Fibroblast of mammary gland (primary cell): ENCODE measurements at regions not wholly inside any gene's neighbourhood (a gene's known extent, or its start where the extent isn't known, plus 50 kb on each side); places are given as distances from the start of the nearest gene placed in this dataset.

Experiments used
- DNase-seq: peaks from one replicate; pipeline ENCODE4 v3.0.0-alpha.2; 2010; ENCODE audit warnings: low read depth
- H3K4me3 ChIP-seq: 2 replicates; pipeline ENCODE4 v1.5.1; 2011; ENCODE audit warnings: low read depth, mild to moderate bottlenecking, low read length, moderate library complexity; ENCODE audit not compliant: control insufficient read depth
- TF ChIP-seq, protein P1 (sequence below): conservative IDR thresholded peaks from 2 replicates; pipeline ENCODE4 v1.5.1; 2011; ENCODE audit warnings: low read depth, low read length, inconsistent platforms; ENCODE audit not compliant: control insufficient read depth, insufficient read depth

DNA sequence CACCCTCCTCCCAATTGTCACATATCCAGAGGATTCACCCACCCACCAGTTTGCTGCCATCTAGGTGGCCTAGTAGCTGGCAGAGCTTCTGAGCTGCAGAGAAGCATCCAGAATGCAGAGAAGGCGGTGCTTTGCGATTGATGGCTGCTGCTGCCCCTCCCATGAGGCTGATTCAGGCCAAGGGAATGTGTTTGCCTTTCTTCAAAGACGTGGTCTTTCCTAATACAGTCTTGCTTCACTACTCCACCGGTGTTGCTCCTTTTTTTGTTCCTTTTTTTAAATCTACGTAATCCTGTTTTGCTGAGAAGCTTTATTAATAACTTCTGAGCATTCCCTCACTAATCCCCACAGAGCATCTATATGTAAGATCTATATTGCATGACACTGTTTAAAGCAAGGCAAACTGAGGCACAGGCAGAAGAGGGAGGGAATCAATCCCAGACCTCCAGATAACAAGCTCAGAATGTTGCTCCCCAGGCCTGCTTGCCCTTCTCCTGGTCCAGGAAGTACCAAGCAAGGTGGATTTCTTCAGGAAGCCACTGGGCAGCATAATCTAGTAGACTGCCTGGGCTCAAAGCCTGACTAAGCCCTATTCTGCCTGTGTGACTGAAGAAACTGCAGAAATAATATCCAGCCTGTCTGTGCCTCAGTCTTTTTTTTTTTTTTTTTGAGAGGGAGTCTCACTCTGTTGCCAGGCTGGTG, 275.5 kb upstream of the FMN2 start:
- no peak overlapping the region for H3K4me3 ChIP-seq
- peak; percentile 81 for DNase-seq
- TF ChIP-seq, protein P1, sequence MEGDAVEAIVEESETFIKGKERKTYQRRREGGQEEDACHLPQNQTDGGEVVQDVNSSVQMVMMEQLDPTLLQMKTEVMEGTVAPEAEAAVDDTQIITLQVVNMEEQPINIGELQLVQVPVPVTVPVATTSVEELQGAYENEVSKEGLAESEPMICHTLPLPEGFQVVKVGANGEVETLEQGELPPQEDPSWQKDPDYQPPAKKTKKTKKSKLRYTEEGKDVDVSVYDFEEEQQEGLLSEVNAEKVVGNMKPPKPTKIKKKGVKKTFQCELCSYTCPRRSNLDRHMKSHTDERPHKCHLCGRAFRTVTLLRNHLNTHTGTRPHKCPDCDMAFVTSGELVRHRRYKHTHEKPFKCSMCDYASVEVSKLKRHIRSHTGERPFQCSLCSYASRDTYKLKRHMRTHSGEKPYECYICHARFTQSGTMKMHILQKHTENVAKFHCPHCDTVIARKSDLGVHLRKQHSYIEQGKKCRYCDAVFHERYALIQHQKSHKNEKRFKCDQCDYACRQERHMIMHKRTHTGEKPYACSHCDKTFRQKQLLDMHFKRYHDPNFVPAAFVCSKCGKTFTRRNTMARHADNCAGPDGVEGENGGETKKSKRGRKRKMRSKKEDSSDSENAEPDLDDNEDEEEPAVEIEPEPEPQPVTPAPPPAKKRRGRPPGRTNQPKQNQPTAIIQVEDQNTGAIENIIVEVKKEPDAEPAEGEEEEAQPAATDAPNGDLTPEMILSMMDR: no peak

DNA sequence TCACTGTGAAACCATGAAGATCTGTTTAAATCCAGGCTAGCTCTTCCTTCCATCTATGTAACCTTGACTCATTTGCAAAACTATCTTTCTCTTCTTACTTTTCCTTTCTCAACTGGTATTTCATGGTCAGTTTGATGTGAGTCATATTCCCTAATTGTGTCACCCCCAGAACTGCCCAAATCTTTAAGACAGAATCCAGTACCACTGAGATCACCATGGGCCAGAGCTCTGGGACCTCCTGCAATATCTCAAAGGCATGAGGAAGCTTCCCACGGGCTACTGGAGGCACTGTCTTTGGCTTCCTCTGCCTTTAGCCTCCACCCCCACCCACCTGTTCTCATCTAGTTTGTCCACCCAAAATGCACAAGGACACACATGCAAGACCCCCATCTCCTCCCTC, 274.4 kb upstream of the FMN2 start:
- no peak overlapping the region for H3K4me3 ChIP-seq
- TF ChIP-seq, protein P1: no peak
- peak; percentile 30 for DNase-seq

DNA sequence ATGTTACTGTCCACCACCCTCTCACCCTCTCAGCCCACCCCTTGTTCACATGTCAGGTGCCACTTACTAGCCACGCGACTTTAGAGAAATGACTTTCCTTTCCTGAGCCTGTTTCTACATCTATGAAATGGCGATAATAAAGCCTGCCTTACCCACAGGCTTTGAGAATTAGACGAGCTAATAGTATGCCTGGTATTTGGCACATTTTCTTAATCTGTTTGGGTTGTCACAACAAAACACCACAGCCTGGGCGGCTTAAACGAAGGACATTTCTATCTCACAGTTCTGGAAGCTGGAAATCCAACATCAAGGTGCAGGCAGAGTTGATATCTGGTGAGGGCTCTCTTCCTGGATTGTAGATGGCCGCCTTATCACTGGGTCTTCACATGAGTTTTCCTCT, 273.9 kb upstream of the FMN2 start:
- TF ChIP-seq, protein P1: no peak
- no peak for DNase-seq
- no peak overlapping the region for H3K4me3 ChIP-seq

DNA sequence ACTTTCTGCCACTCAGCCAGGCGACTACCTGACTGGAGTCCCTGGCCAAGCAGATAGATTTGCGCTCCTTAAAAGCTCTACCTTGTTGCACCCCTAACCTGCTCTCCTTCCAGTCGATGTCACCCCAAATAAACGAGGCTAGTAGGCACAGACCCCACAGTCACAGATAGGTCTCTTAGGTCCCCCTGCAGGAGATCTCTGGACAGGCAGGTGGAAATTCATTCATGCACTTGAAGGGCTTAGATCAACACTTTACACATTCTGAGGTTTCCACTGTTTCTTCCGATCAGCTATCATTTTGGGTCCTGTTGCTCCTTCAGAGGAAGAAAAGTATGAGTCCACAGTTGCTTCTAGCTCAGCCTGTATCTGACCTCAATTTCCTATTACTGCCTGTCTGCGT, 272.6 kb upstream of the FMN2 start:
- no peak overlapping the region for H3K4me3 ChIP-seq
- TF ChIP-seq, protein P1: no peak
- DNase-seq: no peak

DNA sequence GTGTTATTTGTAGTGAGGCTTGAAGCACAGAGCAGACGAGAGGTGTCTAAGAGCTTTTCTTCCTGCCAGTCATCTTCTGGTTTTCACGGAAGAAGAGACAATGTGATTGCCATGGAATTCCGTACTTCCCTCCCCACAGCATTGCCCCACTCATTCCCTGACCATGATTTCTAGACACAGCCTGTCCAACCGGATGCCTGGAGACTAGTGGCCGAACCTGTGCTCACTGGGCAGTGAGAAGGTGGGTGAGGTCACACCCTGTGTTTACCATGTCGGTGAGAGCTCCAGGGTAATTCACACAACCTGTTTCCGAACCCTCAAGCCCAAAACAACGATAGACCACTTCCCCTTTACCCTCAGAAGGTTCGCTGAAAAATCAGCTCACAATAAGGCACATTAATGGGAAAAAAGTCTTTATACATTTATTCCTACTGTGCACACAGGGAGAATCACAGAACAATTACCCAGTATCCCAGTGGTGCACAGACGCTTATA, 271.9 kb upstream of the FMN2 start:
- no peak for DNase-seq
- TF ChIP-seq, protein P1: no peak
- H3K4me3 ChIP-seq: no peak overlapping the region

DNA sequence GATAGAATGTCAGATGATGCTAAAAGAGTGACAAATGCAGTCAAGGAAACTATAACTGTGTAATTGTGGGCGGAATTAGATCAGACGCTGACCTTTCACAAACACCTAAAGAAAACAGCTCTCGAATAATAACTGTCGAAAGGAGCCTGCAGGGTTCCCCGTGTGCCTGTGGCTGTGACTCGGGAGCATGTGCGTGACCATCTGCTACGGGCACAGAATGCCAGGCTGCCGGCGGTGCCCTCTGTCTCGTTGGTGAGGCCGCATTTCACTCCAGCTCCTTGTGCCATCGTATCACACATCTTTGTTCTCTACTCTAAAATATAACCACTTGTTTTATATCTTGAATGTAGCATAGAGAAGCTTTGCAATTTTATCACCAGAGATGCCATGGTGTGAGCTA, 267.8 kb upstream of the FMN2 start:
- H3K4me3 ChIP-seq: no peak overlapping the region
- TF ChIP-seq, protein P1: no peak
- DNase-seq: no peak
